Raji (cell line): ENCODE measurements at regions not wholly inside any gene's neighbourhood (a gene's known extent, or its start where the extent isn't known, plus 50 kb on each side); places are given as distances from the start of the nearest gene placed in this dataset.

ENCODE experiments used
- POLR2A ChIP-seq: IDR thresholded peaks from 2 replicates; pipeline ENCODE4 v1.6.1; 2011; ENCODE audit warnings: low read depth, low read length, control low read depth; ENCODE audit not compliant: insufficient read depth

- TF ChIP-seq POLR2A, result no peak
Measured at GRCh38 chr9:119917175-119917574, 547.9 kb upstream of the BRINP1 start.

DNA sequence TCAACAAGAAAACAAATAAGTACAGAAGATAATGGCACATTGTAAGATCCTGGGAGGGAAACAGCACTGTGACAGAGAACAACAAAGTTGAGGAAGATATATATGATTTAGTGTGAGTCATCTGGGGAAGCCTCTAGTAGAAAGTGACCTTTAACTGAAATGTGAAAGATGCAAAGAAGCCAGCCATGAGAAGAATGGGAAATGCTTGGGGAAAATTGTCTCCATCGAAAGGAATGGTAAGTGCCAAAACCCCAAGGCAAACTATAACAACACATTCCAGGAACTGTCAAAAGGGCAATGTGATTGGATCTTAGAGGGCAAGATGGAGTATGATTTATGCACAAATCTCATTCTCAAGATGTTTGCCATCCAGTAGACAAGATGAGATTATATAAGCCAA, 537.8 kb upstream of the BRINP1 start:
- no peak for TF ChIP-seq POLR2A

DNA sequence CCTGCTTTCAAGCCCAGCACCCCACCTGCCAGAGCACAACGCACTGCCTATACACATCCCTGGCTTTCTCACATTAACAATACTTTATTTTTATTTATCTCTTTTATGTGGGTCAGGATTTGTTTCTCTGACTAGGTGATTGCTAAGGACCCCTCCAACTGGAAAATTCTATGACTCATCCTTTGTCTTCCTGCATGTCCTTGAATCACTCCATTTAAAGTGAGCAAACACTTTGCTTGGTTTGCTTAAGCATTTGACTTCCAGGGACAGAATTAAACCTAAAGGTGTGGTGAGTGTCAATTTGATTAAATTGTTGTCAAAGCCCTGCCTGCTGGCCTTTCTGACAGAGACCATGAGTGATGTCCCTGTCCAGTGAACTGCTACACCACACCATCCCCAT, 536.5 kb upstream of the BRINP1 start:
- TF ChIP-seq POLR2A, result no peak

- no peak for TF ChIP-seq POLR2A
Measured at GRCh38 chr9:119903851-119904250, 534.6 kb upstream of the BRINP1 start.

- TF ChIP-seq POLR2A, result no peak
Measured at GRCh38 chr9:119902611-119903010, 533.4 kb upstream of the BRINP1 start.

DNA sequence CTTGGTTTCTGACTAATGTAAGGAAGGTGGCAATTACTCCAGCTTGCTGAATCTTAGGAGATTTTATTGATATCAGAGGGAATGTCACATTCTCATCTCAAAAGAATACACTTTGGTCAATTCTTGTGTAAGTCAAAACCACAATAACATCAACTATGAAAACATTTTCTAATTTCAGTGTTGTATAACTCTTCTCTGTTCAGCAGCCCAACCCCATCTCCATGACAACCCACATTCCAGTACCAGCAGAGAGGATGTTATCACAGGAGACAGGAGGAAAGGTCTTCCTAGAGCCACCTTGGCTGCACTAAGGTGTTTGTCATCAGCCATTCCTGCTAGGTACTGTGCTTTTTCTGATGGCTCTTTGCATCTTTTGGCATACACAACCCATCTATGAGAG, 529.1 kb upstream of the BRINP1 start:
- no peak for TF ChIP-seq POLR2A

DNA sequence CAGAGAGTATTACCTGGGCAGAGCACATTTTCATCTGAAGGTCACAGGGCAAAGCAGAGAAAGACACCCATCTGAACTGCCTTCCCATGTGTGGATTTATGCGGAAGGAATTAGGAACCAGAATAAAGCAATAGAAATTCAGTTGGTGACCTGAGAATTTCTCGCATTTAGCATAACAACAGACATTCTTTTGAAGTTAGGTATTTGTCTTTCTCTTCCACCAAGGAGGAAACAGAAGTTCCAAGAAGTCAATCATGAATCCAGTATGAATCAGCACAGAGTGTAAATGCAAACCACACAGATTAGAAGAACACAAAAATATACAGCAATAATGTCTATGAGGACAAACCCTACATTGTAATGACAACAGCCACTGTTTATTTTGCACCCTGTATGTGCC, 515.2 kb upstream of the BRINP1 start:
- TF ChIP-seq POLR2A, result no peak

DNA sequence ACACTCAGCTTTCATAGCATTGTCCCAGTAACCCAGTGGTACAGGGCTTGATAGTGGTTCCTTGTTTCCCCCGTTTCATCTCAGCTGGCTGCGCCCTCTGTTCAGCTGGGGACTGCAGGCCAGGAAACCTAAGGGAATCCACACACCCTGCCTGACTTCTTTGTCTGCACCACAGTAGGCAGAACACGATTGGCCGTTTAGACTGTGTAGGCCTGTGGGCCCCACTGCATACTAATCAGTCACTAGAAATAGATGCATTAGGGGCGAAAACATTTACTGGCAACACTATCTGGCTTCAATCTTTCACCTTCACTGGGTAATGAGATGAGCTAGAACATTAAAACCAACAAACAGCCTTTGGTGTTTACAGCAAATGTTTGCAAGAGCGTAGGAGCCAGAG, 512.7 kb upstream of the BRINP1 start:
- no peak for TF ChIP-seq POLR2A

DNA sequence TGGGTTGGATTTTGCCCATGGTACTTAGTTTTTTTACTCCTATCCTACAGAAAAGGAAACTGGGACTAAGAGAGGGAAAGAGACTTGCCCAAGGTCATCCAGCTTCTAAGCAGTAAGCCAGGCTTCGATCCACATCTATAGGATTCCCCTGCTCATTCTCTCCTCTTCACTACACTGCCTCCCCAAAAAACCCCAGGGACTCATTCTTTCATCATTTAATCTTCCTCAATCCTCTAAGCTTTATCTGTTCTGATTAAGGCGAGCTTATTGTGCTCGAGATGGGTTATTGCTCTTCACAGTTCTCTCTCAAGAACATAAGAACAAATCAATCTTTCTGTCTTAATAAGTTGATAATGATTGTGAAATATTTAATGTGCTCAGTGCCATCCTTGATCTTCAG, 511.1 kb upstream of the BRINP1 start:
- no peak for TF ChIP-seq POLR2A

- TF ChIP-seq POLR2A, result no peak
Measured at GRCh38 chr9:119877306-119877705, 508.1 kb upstream of the BRINP1 start.

- TF ChIP-seq POLR2A, result no peak
Measured at GRCh38 chr9:119873877-119874276, 504.6 kb upstream of the BRINP1 start.

DNA sequence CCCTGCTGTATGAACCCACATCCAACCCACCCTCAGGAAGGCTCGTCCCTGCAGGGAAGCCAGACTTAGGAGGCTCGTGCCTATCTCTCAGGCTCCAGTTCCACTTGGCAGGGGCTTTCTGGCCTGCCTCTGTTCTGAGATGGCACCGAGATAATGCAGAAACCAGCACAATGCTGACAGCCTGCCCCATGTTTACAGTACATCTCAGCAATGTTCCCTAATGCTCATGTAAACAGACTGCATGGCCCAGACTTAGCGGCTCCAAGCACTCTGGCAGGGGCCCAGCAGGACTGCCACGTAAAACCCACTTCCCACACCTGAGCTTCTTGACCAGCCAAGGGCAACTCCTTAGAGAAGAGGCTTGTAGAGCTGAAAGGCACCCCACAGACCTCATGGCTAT, 499.5 kb upstream of the BRINP1 start:
- TF ChIP-seq POLR2A, result no peak

- TF ChIP-seq POLR2A, result no peak
Measured at GRCh38 chr9:119861842-119862241, 492.6 kb upstream of the BRINP1 start.

- TF ChIP-seq POLR2A, result no peak
Measured at GRCh38 chr9:119859128-119859527, 489.9 kb upstream of the BRINP1 start.

GRCh38 chr9:119853126-119853525, 483.9 kb upstream of the BRINP1 start:
- no peak for TF ChIP-seq POLR2A

- no peak for TF ChIP-seq POLR2A
Measured at GRCh38 chr9:119852390-119852789, 483.2 kb upstream of the BRINP1 start.

DNA sequence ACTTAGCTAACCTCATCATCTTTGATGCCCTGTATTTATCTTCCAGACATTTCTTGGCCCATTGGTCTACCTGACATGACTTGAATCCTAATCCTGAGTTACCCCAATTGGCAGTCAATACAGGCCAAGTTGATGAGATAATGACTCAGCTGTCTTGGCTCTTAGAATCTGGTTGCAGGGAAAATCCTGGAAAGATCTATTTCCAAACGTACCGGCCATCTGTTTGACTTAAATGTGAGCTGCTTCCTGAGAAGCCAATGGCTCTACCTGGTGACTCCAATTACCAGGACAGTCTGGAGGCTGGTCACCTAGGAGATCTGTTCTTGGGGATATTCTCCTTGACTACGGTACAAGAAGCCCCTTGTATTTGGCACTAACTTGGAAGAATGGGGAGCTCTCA, 475.2 kb upstream of the BRINP1 start:
- no peak for TF ChIP-seq POLR2A

- no peak for TF ChIP-seq POLR2A
Measured at GRCh38 chr9:119841016-119841415, 471.8 kb upstream of the BRINP1 start.
